ENCODE measurements at regions not wholly inside any gene's neighbourhood (a gene's known extent, or its start where the extent isn't known, plus 50 kb on each side); places are given as distances from the start of the nearest gene placed in this dataset.

DNA sequence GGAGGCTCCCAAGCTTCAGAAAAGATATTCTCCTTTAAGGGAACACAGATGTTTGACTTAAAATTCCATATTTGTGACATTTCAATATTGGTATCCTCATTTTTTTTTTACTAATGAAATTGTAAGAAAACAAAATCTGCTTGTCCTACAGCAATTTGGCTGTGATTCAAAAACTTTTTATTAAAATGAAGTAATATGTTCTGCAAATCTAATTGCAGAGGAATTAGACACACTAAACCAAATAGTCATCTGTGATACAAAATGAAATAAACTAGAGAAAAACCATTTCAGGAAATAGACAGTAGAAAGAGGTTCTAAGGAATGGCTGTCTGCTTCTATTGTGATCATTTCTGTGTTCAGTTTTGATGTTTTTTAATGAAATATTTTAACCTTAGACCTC lies 50.1 kb upstream of the HIF1A start:
- TF ChIP-seq, protein P1, sequence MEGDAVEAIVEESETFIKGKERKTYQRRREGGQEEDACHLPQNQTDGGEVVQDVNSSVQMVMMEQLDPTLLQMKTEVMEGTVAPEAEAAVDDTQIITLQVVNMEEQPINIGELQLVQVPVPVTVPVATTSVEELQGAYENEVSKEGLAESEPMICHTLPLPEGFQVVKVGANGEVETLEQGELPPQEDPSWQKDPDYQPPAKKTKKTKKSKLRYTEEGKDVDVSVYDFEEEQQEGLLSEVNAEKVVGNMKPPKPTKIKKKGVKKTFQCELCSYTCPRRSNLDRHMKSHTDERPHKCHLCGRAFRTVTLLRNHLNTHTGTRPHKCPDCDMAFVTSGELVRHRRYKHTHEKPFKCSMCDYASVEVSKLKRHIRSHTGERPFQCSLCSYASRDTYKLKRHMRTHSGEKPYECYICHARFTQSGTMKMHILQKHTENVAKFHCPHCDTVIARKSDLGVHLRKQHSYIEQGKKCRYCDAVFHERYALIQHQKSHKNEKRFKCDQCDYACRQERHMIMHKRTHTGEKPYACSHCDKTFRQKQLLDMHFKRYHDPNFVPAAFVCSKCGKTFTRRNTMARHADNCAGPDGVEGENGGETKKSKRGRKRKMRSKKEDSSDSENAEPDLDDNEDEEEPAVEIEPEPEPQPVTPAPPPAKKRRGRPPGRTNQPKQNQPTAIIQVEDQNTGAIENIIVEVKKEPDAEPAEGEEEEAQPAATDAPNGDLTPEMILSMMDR (IDR thresholded peaks at IDR 0.05) = no peak
- TF ChIP-seq POLR2A (IDR thresholded peaks at IDR 0.05) = no peak

Data from testis (tissue), 2 donors.